Lung (tissue), 11 donors: ENCODE measurements at regions not wholly inside any gene's neighbourhood (a gene's known extent, or its start where the extent isn't known, plus 50 kb on each side); places are given as distances from the start of the nearest gene placed in this dataset.
A peak's percentile ranks its signal among the peaks of the same experiment; 100 is the strongest.

Experiments used
- ATAC-seq: fragments of 200-7000 bp; cut with Tn5 transposase; one replicate; pipeline ENCODE4 v1.9.1; 2020; ENCODE audit warnings: moderate number of reproducible peaks; ENCODE audit not compliant: insufficient read depth, low FRiP score
- DNase-seq, 3 donors: peaks; one replicate each; pipeline ENCODE4 v3.0.0-alpha.2; 2013 to 2017
- H3K27ac ChIP-seq, 2 donors: one replicate each; pipeline ENCODE4 v1.5.1; 2013; ENCODE audit warnings: mild to moderate bottlenecking in 2 of 2, moderate library complexity in 2 of 2, control low read depth in 1 of 2, inconsistent platforms in 1 of 2, low read depth in 1 of 2, low read length in 1 of 2
- H3K27me3 ChIP-seq, 3 donors: one replicate each; pipeline ENCODE4 v1.5.1; 2013; ENCODE audit warnings: low read length in 2 of 3; ENCODE audit not compliant: control insufficient read depth in 3 of 3, insufficient read depth in 3 of 3
- H3K36me3 ChIP-seq, 4 donors: one replicate each; pipeline ENCODE4 v1.5.1; 2013; ENCODE audit warnings: low read length in 4 of 4, mild to moderate bottlenecking in 1 of 4, moderate library complexity in 1 of 4; ENCODE audit not compliant: control insufficient read depth in 4 of 4, insufficient read depth in 4 of 4
- H3K4me1 ChIP-seq, 5 donors: one replicate each; pipeline ENCODE4 v1.5.1; 2013; ENCODE audit warnings: low read length in 5 of 5, mild to moderate bottlenecking in 2 of 5, moderate library complexity in 1 of 5; ENCODE audit not compliant: control insufficient read depth in 5 of 5, insufficient read depth in 5 of 5
- H3K4me3 ChIP-seq: one replicate; pipeline ENCODE4 v1.5.1; 2013; ENCODE audit warnings: mild to moderate bottlenecking, control low read depth, moderate library complexity
- H3K9ac ChIP-seq, 2 donors: one replicate each; pipeline ENCODE4 v1.5.1; 2013; ENCODE audit warnings: low read length in 2 of 2, control low read depth in 1 of 2; ENCODE audit not compliant: insufficient read depth in 1 of 2
- H3K9me3 ChIP-seq, 4 donors: one replicate each; pipeline ENCODE4 v1.5.1; 2013; ENCODE audit warnings: low read length in 3 of 4, mild to moderate bottlenecking in 1 of 4, moderate library complexity in 1 of 4; ENCODE audit not compliant: control insufficient read depth in 4 of 4, insufficient read depth in 3 of 4
- CTCF ChIP-seq: IDR thresholded peaks from 2 replicates; pipeline ENCODE4 v1.5.1; 2012; ENCODE audit warnings: mild to moderate bottlenecking; ENCODE audit errors: control extremely low read depth, extremely low read depth
- WGBS, 2 donors: extraction: QIAGEN DNeasy Blood & Tissue Kit; methylation state at CpG; one replicate each; pipeline ENCODE4 v1.1.7; 2013; 5-methylcytosine and 5-hydroxymethylcytosine counted together
- donor health status: control.
- donor health status: control.
- donor health status: Bipolar disorder and iron deficiency.
- donor health status: healthy.
- donor health status: DM: yes; HTN: yes; CAD: no.

GRCh38 chr4:18127030-18127429 lies 105.5 kb upstream of the LCORL start:
- Histone ChIP-seq H3K9ac (no peak overlapping the region), H3K27ac (no peak overlapping the region), H3K9me3 (no peaks in the 10 kb centered on the region), H3K27me3 (no peaks in the 10 kb centered on the region), H3K36me3 (no peaks in the 10 kb centered on the region), H3K4me1 (no peaks in the 10 kb centered on the region), H3K4me3 (no peak overlapping the region)
- TF ChIP-seq CTCF: no peak
- WGBS, 2 donors: 66 to 70% methylated on average over 3 of the region's 3 CpGs
- no peak for DNase-seq
- ATAC-seq: no peak

- TF ChIP-seq CTCF: no peak
- Histone ChIP-seq H3K36me3 (no peaks in the 10 kb centered on the region), H3K27me3 (no peaks in the 10 kb centered on the region), H3K4me1 (peaks cover 0 to 7% (median 0%) of the 10 kb centered on the region in 5 donors), H3K9me3 (no peaks in the 10 kb centered on the region), H3K9ac (no peak overlapping the region), H3K4me3 (no peak overlapping the region), H3K27ac (no peak overlapping the region)
- 75 to 88% methylated on average over 2 of the region's 2 CpGs for whole genome bisulfite sequencing, 2 donors
- ATAC-seq (no peak), DNase-seq (peak in 2 of 3 donors; percentile 15 to 60)
These were observed 92.3 kb upstream of the LCORL start for GRCh38 chr4:18113710-18114331.

GRCh38 chr4:18111081-18111480 lies 89.5 kb upstream of the LCORL start:
- TF ChIP-seq CTCF: no peak
- Histone ChIP-seq H3K4me1 (peaks cover 0 to 7% (median 0%) of the 10 kb centered on the region in 5 donors), H3K27me3 (no peaks in the 10 kb centered on the region), H3K27ac (no peak overlapping the region), H3K36me3 (no peaks in the 10 kb centered on the region), H3K4me3 (no peak overlapping the region), H3K9me3 (no peaks in the 10 kb centered on the region), H3K9ac (no peak overlapping the region)
- WGBS, 2 donors: 71 to 72% methylated on average over 4 of the region's 4 CpGs
- DNase-seq: no peak
- ATAC-seq: no peak

GRCh38 chr4:18110099-18110498 lies 88.5 kb upstream of the LCORL start:
- DNase-seq (no peak), ATAC-seq (no peak)
- Histone ChIP-seq H3K4me3 (no peak overlapping the region), H3K27me3 (no peaks in the 10 kb centered on the region), H3K27ac (no peak overlapping the region), H3K4me1 (peaks cover 0 to 7% (median 0%) of the 10 kb centered on the region in 5 donors), H3K9ac (no peak overlapping the region), H3K9me3 (no peaks in the 10 kb centered on the region), H3K36me3 (no peaks in the 10 kb centered on the region)
- no peak for TF ChIP-seq CTCF
- 66 to 67% methylated on average over 6 of the region's 6 CpGs for WGBS, 2 donors
